H1 (cell line): ENCODE measurements at regions not wholly inside any gene's neighbourhood (a gene's known extent, or its start where the extent isn't known, plus 50 kb on each side); places are given as distances from the start of the nearest gene placed in this dataset.
"Not testable (repeated sequence)": the region's sequence is repeated elsewhere in the genome, so short reads cannot be mapped to it uniquely, and the experiment has no call there.

ENCODE experiments used
- CTCF ChIA-PET: fragments of 300-600 bp; sonication (Branson Sonifier 250); formaldehyde crosslinking; loops from one replicate; lab custom pipeline; 2021; ENCODE audit not compliant: partially characterized antibody; lab: Charles Lee
- POLR2A ChIA-PET: fragments of 300-600 bp; sonication (Branson Sonifier 250); formaldehyde crosslinking; loops from one replicate; lab custom pipeline; 2021; ENCODE audit warnings: inconsistent platforms; ENCODE audit not compliant: partially characterized antibody; lab: Charles Lee
- DNase-seq, 2 experiments: peaks; one replicate each; pipeline versions ENCODE4 v3.0.0 to v3.0.0-alpha.2; 2010 to 2022; ENCODE audit warnings: low spot score in 2 of 2, low read depth in 1 of 2, mixed read lengths in 1 of 2
- FAIRE-seq: peaks from 2 replicates; lab custom pipeline; 2011; peaks lifted over from hg19 to GRCh38; lab: Jason Lieb, UNC
- H2AFZ ChIP-seq: 2 replicates; pipeline ENCODE4 v1.8.1; 2012; ENCODE audit warnings: low read length, inconsistent platforms
- H2AK5ac ChIP-seq: 2 replicates; pipeline ENCODE4 v1.6.1; 2013; ENCODE audit warnings: low read depth, low read length
- H2BK120ac ChIP-seq: replicated peaks from 2 replicates; pipeline ENCODE3; 2013; ENCODE audit warnings: low read depth, low read length, inconsistent platforms
- H2BK12ac ChIP-seq: 2 replicates; pipeline ENCODE4 v1.6.1; 2013; ENCODE audit warnings: low read depth, low read length
- H2BK15ac ChIP-seq: 2 replicates; pipeline ENCODE4 v1.6.1; 2013; ENCODE audit warnings: low read length
- H2BK20ac ChIP-seq: 2 replicates; pipeline ENCODE4 v1.6.1; 2013; ENCODE audit warnings: low read length
- H2BK5ac ChIP-seq: 2 replicates; pipeline ENCODE4 v1.6.1; 2013; ENCODE audit warnings: low read depth, low read length
- H3K14ac ChIP-seq: 2 replicates; pipeline ENCODE4 v1.6.1; 2013; ENCODE audit warnings: inconsistent platforms; ENCODE audit not compliant: insufficient read length
- H3K18ac ChIP-seq: 2 replicates; pipeline ENCODE4 v1.6.1; 2013; ENCODE audit warnings: low read length; ENCODE audit errors: extremely low read depth
- H3K23ac ChIP-seq: 2 replicates; pipeline ENCODE4 v1.6.1; 2013; ENCODE audit warnings: inconsistent platforms; ENCODE audit not compliant: insufficient read length
- H3K23me2 ChIP-seq: 2 replicates; pipeline ENCODE4 v1.6.1; 2013; ENCODE audit warnings: low read depth, low read length
- H3K27ac ChIP-seq: 2 replicates; pipeline ENCODE4 v1.6.1; 2011; ENCODE audit warnings: low read depth, low read length, inconsistent platforms
- H3K27me3 ChIP-seq, 4 experiments: replicated peaks in 1 of 4; 1 replicate in 1 of 4; 2 replicates in 3 of 4; pipeline versions ENCODE4 v1.6.1 to v1.8.1; 2011 to 2013; ENCODE audit warnings: low read length in 3 of 4, mild to moderate bottlenecking in 3 of 4, inconsistent platforms in 2 of 4, mixed read lengths in 2 of 4, moderate library complexity in 1 of 4; ENCODE audit not compliant: control insufficient read depth in 3 of 4, insufficient read depth in 3 of 4; ENCODE audit errors: extremely low read depth in 1 of 4
- H3K36me3 ChIP-seq, 4 experiments: 2 replicates each; pipeline versions ENCODE4 v1.6.1 to v1.8.1; 2011 to 2013; ENCODE audit warnings: mild to moderate bottlenecking in 4 of 4, low read length in 3 of 4, moderate library complexity in 2 of 4, control low read depth in 1 of 4, inconsistent platforms in 1 of 4; ENCODE audit not compliant: insufficient read depth in 4 of 4, control insufficient read depth in 2 of 4
- H3K4ac ChIP-seq: replicated peaks from 2 replicates; pipeline ENCODE3; 2013; ENCODE audit warnings: low read length, low read depth, mixed read lengths, inconsistent platforms; ENCODE audit not compliant: insufficient read length
- H3K4me1 ChIP-seq, 4 experiments: replicated peaks in 1 of 4; 1 replicate in 1 of 4; 2 replicates in 3 of 4; pipeline versions ENCODE4 v1.6.1 to v1.8.1; 2011 to 2013; ENCODE audit warnings: low read length in 3 of 4, inconsistent platforms in 2 of 4, mixed read lengths in 1 of 4; ENCODE audit not compliant: insufficient read depth in 4 of 4, control insufficient read depth in 3 of 4
- H3K4me2 ChIP-seq, 2 experiments: 2 replicates each; pipeline versions ENCODE4 v1.6.1 to v1.8.1; 2011 to 2013; ENCODE audit warnings: low read depth in 2 of 2, low read length in 2 of 2, control low read depth in 1 of 2, inconsistent platforms in 1 of 2, mild to moderate bottlenecking in 1 of 2; ENCODE audit not compliant: insufficient read depth in 1 of 2
- H3K4me3 ChIP-seq, 4 experiments: fragments of 200-600, 300-600 bp in 1 of 4; sonication (generic), shearing (Covaris generic), sonication (Bioruptor Twin) in 1 of 4; 2 replicates each; pipeline versions ENCODE4 v1.5.1 to v1.8.1; 2011 to 2016; ENCODE audit warnings: low read length in 4 of 4, low read depth in 3 of 4, control low read depth in 2 of 4, inconsistent platforms in 2 of 4, mild to moderate bottlenecking in 2 of 4, mixed read lengths in 1 of 4, moderate library complexity in 1 of 4; ENCODE audit not compliant: insufficient read depth in 2 of 4; ENCODE audit errors: extremely low read depth in 1 of 4
- H3K56ac ChIP-seq: replicated peaks from 2 replicates; pipeline ENCODE3; 2013; ENCODE audit warnings: low read depth, mild to moderate bottlenecking, mixed read lengths, low read length, inconsistent platforms; ENCODE audit not compliant: insufficient read length
- H3K79me1 ChIP-seq: 2 replicates; pipeline ENCODE4 v1.6.1; 2013; ENCODE audit warnings: low read depth, low read length, control low read depth
- H3K79me2 ChIP-seq, 2 experiments: 2 replicates each; pipeline versions ENCODE4 v1.6.1 to v1.8.1; 2012 to 2013; ENCODE audit warnings: low read length in 2 of 2, mild to moderate bottlenecking in 2 of 2, inconsistent platforms in 1 of 2; ENCODE audit not compliant: insufficient read depth in 2 of 2, control insufficient read depth in 1 of 2
- H3K9ac ChIP-seq, 4 experiments: replicated peaks in 1 of 4; 1 replicate in 1 of 4; 2 replicates in 3 of 4; pipeline versions ENCODE4 v1.6.1 to v1.8.1; 2011 to 2013; ENCODE audit warnings: low read depth in 3 of 4, low read length in 3 of 4, control low read depth in 2 of 4, mild to moderate bottlenecking in 2 of 4, moderate library complexity in 2 of 4, inconsistent platforms in 1 of 4; ENCODE audit errors: extremely low read depth in 1 of 4
- H3K9me3 ChIP-seq, 2 experiments: 2 replicates each; pipeline versions ENCODE4 v1.6.1 to v1.8.1; 2012 to 2013; ENCODE audit warnings: mild to moderate bottlenecking in 2 of 2, moderate library complexity in 2 of 2, control low read depth in 1 of 2, inconsistent platforms in 1 of 2, low read depth in 1 of 2, low read length in 1 of 2, mixed read lengths in 1 of 2; ENCODE audit not compliant: insufficient read depth in 2 of 2
- H4K20me1 ChIP-seq, 2 experiments: replicated peaks in 1 of 2; 2 replicates each; pipeline versions ENCODE3 to v1.8.1; 2011 to 2013; ENCODE audit warnings: inconsistent platforms in 2 of 2, low read length in 2 of 2, mild to moderate bottlenecking in 1 of 2; ENCODE audit not compliant: insufficient read depth in 2 of 2, control insufficient read depth in 1 of 2
- H4K5ac ChIP-seq: 2 replicates; pipeline ENCODE4 v1.6.1; 2013; ENCODE audit warnings: low read length, low read depth, mixed read lengths, inconsistent platforms; ENCODE audit not compliant: insufficient read length
- H4K8ac ChIP-seq: 2 replicates; pipeline ENCODE4 v1.8.0; 2013; ENCODE audit warnings: mild to moderate bottlenecking, moderate library complexity, low read length, inconsistent platforms; ENCODE audit not compliant: insufficient read depth; ENCODE audit errors: extremely low read depth
- H4K91ac ChIP-seq: replicated peaks from 2 replicates; pipeline ENCODE3; 2013; ENCODE audit warnings: low read length, mixed read lengths, inconsistent platforms; ENCODE audit not compliant: insufficient read length
- WGBS, 2 experiments: shearing (Covaris generic) in 1 of 2; methylation state at CpG; one replicate each; pipeline versions ENCODE4 v1.1.6 to v1.1.7; 2013 to 2015; ENCODE audit warnings: low lambda C conversion rate in 2 of 2, mixed read lengths in 2 of 2, inconsistent platforms in 1 of 2, low coverage in 1 of 2, missing lambda C conversion rate in 1 of 2; ENCODE audit not compliant: insufficient replicate concordance in 2 of 2, insufficient coverage in 1 of 2, insufficient read length in 1 of 2; ENCODE audit errors: extremely low coverage in 1 of 2, missing lambda C conversion rate in 1 of 2; 5-methylcytosine and 5-hydroxymethylcytosine counted together

GRCh38 chr6:168840299-168840698 is 399.3 kb downstream of the SMOC2 start:
- H3K23me2 ChIP-seq, H3K4me3 ChIP-seq, H3K9me3 ChIP-seq, H3K27me3 ChIP-seq, H3K23ac ChIP-seq, H2BK15ac ChIP-seq, H3K27ac ChIP-seq, H4K5ac ChIP-seq, DNase-seq, H4K8ac ChIP-seq, H2AK5ac ChIP-seq, H2BK20ac ChIP-seq, H4K91ac ChIP-seq, H3K56ac ChIP-seq, POLR2A ChIA-PET, H3K18ac ChIP-seq, CTCF ChIA-PET, FAIRE-seq, H3K4me2 ChIP-seq, H3K14ac ChIP-seq, H2BK120ac ChIP-seq, H3K36me3 ChIP-seq, H3K4ac ChIP-seq, H3K79me1 ChIP-seq, H3K79me2 ChIP-seq, H2BK12ac ChIP-seq, H3K9ac ChIP-seq, H2AFZ ChIP-seq, H2BK5ac ChIP-seq, H4K20me1 ChIP-seq: not testable (repeated sequence)
- WGBS, 2 experiments = 85% methylated on average over 19 of the region's 25 CpGs; no CpG with 5 or more reads in 1 of the 2 experiments
- H3K4me1 ChIP-seq = peaks cover 0 to 12% (median 9%) of the 10 kb centered on the region in 4 experiments; a peak in 5 of 7 replicates
